NCI-H524 (cell line): ENCODE measurements at regions not wholly inside any gene's neighbourhood (a gene's known extent, or its start where the extent isn't known, plus 50 kb on each side); places are given as distances from the start of the nearest gene placed in this dataset.
"Not testable (repeated sequence)": the region's sequence is repeated elsewhere in the genome, so short reads cannot be mapped to it uniquely, and the experiment has no call there.

Experiments
- DNase-seq, 2 experiments: peaks; one replicate each; lab custom pipeline; 2025; lab: John Stamatoyannopoulos, UW

GRCh38 chr11:71182791-71183677, 69.3 kb downstream of the SHANK2 start:
- no peak for DNase-seq

- DNase-seq: no peak
Observed at GRCh38 chr11:71181566-71181965, 70.8 kb downstream of the SHANK2 start.

- DNase-seq: peak in 1 of 2 experiments; percentile 41
Observed at GRCh38 chr11:71180694-71181470, 71.5 kb downstream of the SHANK2 start.

GRCh38 chr11:71179877-71180605, 72.3 kb downstream of the SHANK2 start:
- DNase-seq: no peak

- no peak for DNase-seq
Observed at GRCh38 chr11:71178076-71178475, 74.3 kb downstream of the SHANK2 start.

- DNase-seq: no peak
Observed at GRCh38 chr11:71176812-71177211, 75.6 kb downstream of the SHANK2 start.

- DNase-seq: no peak
Observed at GRCh38 chr11:71173709-71174108, 78.7 kb downstream of the SHANK2 start.

GRCh38 chr11:71172680-71173079, 79.7 kb downstream of the SHANK2 start:
- DNase-seq: no peak

- DNase-seq: no peak
Observed at GRCh38 chr11:71171576-71171975, 80.8 kb downstream of the SHANK2 start.

- no peak for DNase-seq
Observed at GRCh38 chr11:71170624-71171423, 81.6 kb downstream of the SHANK2 start.

- no peak for DNase-seq
Observed at GRCh38 chr11:71169313-71169712, 83.1 kb downstream of the SHANK2 start.

GRCh38 chr11:71167814-71168213, 84.6 kb downstream of the SHANK2 start:
- DNase-seq: not testable (repeated sequence)

- no peak for DNase-seq
Observed at GRCh38 chr11:71165771-71166170, 86.6 kb downstream of the SHANK2 start.

GRCh38 chr11:71164621-71165020, 87.8 kb downstream of the SHANK2 start:
- no peak for DNase-seq

GRCh38 chr11:71164186-71164585, 88.2 kb downstream of the SHANK2 start:
- no peak for DNase-seq

- DNase-seq: no peak
Observed at GRCh38 chr11:71163371-71163770, 89.0 kb downstream of the SHANK2 start.

- no peak for DNase-seq
Observed at GRCh38 chr11:71158936-71159335, 93.4 kb downstream of the SHANK2 start.

- DNase-seq: not testable (repeated sequence)
Observed at GRCh38 chr11:71157676-71158075, 94.7 kb downstream of the SHANK2 start.

- no peak for DNase-seq
Observed at GRCh38 chr11:71156301-71156700, 96.1 kb downstream of the SHANK2 start.

GRCh38 chr11:71155846-71156245, 96.5 kb downstream of the SHANK2 start:
- no peak for DNase-seq

GRCh38 chr11:71154261-71154805, 98.0 kb downstream of the SHANK2 start:
- DNase-seq: no peak
